NCI-H524 treated with DMSO at 0.1 percent for 48 hours (cell line): ENCODE measurements at regions not wholly inside any gene's neighbourhood (a gene's known extent, or its start where the extent isn't known, plus 50 kb on each side); places are given as distances from the start of the nearest gene placed in this dataset.
"Not testable (repeated sequence)": the region's sequence is repeated elsewhere in the genome, so short reads cannot be mapped to it uniquely, and the experiment has no call there.

Experiments
- DNase-seq: peaks from one replicate; lab custom pipeline; 2025; lab: John Stamatoyannopoulos, UW

- no peak for DNase-seq
Observed at GRCh38 chr2:123606631-123607030, 418.5 kb upstream of the CNTNAP5 start.

DNA sequence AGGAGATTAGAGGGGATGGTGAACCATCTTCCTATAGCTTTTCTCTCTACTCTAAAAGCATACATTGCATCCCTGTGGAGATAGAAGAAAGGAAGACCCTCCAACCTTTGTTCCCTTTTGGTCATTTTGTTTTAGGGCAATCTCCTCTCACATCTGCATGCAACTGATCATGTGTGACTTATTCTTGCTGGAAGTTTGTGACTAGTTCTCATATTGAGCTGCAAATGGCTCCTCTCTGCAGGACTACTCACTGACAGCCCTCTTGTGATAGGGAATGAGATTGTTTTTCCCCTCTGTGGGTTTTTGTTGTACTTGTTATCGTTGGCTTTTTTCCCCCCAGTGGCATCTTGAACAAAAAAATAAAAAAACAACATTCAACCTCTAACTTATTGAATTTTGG, 416.0 kb upstream of the CNTNAP5 start:
- no peak for DNase-seq

GRCh38 chr2:123614596-123614995, 410.5 kb upstream of the CNTNAP5 start:
- no peak for DNase-seq

DNA sequence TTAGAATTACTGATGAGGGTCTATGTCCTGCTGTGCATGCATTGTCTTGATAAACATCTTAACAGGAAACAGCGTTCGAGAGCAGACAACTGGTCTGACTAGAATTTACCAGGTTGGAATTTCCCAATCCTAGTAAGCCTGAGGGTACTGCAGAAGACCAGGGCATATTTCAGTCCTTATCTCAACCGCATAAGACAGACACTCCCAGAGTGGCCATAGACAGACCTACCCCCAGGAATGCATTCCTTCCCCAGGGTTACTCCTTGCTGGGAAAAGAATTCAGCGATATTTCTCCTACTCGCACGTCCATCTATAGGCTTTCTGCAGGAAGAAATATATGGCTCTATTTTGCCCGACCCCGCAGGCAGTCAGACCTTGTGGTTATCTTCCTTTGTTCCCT, 406.4 kb upstream of the CNTNAP5 start:
- not testable (repeated sequence) for DNase-seq

- no peak for DNase-seq
Observed at GRCh38 chr2:123624816-123625215, 400.3 kb upstream of the CNTNAP5 start.

DNA sequence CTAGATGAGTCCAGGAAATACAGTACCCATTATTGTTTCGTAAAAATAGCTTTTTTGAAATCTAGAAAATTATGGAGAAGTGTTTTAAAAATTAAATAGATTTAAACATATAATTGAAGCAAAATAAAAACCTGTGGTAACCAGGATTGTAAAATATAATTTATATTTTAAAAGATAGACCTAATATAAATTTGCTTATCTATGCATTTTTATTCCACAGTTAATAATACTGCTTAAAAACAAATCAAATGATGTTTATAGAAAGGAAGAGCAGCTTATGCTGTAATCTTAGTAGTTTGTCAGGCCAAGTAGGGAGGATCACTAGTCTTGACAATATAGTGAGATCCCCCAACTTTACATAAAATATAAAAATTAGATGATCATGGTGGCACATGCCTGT, 388.9 kb upstream of the CNTNAP5 start:
- DNase-seq, result no peak

DNA sequence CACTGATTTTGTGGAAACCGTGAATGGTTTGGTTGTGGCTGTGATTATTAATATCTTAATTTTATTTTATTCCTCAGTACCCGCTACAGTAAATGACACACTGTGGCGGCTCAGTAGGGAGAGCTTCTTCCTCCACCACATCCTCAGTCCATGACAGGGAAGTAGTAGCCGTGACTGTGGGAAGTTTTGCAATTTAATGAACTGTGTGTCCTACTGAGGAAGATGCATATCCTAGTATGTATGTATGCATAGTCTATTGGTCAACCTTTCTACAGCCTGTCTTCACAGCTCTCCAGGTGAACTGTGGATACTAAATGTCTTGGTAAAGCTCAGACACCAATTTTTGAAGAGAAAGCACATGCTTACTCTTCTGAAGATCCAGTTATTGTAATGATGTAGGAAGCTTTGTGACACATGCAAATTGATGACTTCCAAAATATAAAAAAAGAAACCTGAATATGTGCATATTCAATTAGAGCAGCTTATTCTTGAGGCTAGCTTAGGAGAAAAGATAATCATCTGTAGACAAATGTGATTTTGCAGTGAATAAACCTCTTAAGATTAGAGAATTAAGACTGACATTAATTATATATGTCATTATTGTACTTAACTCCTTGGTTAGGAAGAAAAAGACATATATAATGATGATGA, 384.3 kb upstream of the CNTNAP5 start:
- DNase-seq, result no peak

DNA sequence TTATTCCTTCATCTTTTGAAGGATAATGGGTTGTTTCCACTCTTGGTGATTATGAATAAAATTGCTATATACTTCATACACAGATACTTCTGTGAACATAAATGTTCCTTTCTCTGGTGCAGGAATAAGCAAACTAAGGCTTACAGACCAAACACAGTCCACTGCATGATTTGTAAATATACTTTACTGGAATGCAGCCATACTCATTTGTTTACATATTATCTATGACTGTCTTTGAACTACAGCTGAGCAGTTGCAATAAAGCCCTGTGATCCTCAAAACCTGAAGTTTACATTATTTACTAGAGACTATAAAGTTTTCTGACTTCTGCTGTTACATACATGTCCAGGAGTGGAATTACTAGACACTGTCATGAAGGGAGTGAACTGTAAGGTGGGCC, 381.0 kb upstream of the CNTNAP5 start:
- no peak for DNase-seq

GRCh38 chr2:123648016-123648415, 377.1 kb upstream of the CNTNAP5 start:
- DNase-seq, result no peak

- no peak for DNase-seq
Observed at GRCh38 chr2:123648956-123649355, 376.1 kb upstream of the CNTNAP5 start.

GRCh38 chr2:123651151-123651550, 373.9 kb upstream of the CNTNAP5 start:
- DNase-seq, result no peak

- no peak for DNase-seq
Observed at GRCh38 chr2:123652320-123652719, 372.8 kb upstream of the CNTNAP5 start.

- DNase-seq, result no peak
Observed at GRCh38 chr2:123656590-123656989, 368.5 kb upstream of the CNTNAP5 start.

DNA sequence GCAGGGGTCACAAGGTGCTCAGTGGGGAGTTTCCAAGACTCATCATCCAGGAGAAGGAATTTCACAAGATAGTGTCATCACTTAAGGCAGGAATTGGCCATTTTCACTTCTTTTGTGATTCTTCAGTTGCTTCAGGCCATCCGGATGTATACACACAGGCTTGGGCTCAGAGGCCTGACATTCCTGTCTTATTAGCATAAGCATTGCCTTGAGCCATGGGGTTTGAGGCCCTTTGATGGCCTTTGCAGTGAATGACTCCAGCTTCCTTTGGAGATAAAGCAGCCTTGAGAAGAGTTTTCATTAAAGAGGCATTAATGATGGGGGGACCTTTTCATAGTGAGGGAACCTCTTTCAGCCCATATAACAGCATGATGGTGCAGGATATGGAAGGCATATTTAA, 366.0 kb upstream of the CNTNAP5 start:
- DNase-seq, result no peak

DNA sequence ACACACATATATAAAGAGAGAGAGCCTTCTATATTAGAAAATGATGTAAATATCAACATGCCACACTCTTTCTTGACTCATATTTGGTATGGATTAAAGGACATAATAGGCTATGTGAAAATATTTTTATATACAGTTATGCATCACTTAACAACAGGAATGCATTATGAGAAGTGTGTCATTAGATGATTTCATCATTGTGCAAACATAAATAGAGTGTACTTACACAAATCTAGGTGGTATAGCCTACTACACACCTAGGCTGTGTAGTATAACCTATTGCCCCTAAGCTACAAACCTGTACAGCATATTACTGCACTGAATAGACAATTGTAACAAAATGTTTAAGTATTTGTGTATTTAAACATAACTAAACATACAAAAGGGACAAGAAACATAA, 354.8 kb upstream of the CNTNAP5 start:
- no peak for DNase-seq

DNA sequence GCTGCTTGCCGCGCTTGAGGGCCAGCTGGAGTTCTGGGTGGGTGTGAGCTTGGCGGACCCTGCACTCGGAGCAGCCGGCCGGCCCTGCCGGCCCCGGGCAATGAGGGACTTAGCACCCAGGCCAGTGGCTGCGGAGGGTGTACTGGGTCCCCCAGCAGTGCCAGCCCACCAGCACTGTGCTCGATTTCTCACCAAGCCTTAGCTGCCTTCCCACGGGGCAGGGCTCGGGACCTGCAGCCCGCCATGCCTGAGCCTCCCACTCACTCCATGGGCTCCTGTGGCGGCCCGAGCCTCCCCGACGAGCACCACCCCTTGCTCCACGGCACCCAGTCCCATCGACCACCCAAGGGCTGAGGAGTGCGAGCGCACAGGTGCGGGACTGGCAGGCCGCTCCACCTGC, 341.3 kb upstream of the CNTNAP5 start:
- DNase-seq, result not testable (repeated sequence)

- DNase-seq, result no peak
Observed at GRCh38 chr2:123687064-123687463, 338.0 kb upstream of the CNTNAP5 start.

DNA sequence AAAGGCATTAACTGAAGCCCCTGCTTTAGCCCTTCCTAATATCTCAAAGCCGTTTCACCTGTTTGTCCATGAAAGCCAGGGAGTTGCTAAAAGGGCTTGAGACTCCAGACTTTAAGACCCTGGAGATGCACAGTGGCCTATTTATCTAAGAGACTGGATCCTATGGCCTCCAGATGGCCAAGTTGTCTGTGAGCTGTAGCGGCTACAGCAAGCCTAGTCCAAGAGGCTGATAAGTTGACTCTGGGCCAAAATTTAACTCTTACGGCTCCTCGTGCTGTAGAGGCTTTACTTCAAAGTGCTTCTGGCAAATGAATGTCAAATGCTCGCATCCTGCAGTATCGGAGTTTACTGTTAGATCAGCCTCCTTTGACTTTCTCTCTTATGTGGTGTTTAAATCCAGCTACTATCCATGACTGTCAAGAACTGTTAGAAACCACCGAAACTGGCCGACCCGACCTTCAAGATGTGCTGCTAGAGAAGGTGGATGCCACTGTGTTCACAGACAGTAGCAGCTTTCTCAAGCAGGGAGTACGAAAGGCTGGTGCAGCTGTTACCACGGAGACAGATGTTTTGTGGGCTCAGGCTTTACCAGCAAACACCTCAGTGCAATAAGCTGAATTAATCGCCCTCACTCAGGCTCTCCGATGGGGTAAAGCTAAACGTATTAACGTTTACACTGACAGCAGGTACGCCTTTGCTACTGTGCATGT, 336.7 kb upstream of the CNTNAP5 start:
- peak; percentile 68 for DNase-seq

- DNase-seq, result no peak
Observed at GRCh38 chr2:123692121-123692520, 333.0 kb upstream of the CNTNAP5 start.

DNA sequence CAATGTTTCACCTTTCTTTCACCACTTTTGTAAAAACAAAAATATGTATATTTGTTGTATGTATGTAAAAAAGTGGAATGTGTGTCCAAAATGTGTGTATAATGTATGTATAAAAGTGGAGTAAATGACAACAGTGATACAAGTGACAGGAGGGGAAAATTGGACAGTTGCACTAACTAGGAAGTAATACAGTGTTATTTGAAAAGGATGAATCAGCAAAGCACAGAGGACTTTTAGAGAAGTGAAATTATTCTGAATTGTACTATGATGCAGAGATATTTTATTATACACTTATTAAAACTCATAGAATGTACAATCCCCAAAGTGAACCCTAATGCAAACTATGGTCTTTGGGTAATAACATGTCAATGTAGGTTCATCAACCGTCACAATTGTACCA, 331.3 kb upstream of the CNTNAP5 start:
- DNase-seq, result no peak

- DNase-seq, result no peak
Observed at GRCh38 chr2:123695426-123695825, 329.7 kb upstream of the CNTNAP5 start.

GRCh38 chr2:123696021-123696420, 329.1 kb upstream of the CNTNAP5 start:
- no peak for DNase-seq

GRCh38 chr2:123696799-123697410, 328.2 kb upstream of the CNTNAP5 start:
- no peak for DNase-seq
